GM18511 (cell line): ENCODE measurements at regions not wholly inside any gene's neighbourhood (a gene's known extent, or its start where the extent isn't known, plus 50 kb on each side); places are given as distances from the start of the nearest gene placed in this dataset.

Experiments
- ATAC-seq: cut with Tn5 transposase; IDR thresholded peaks from one replicate; pipeline ENCODE4 v1.9.1; 2021; ENCODE audit warnings: mild to moderate bottlenecking, moderate library complexity; ENCODE audit not compliant: unreplicated experiment

GRCh38 chr16:6618874-6619273 is 713.8 kb upstream of the RBFOX1 start:
- no peak for ATAC-seq

- ATAC-seq: no peak
These were observed 715.9 kb upstream of the RBFOX1 start for GRCh38 chr16:6616746-6617145.

- ATAC-seq: no peak
These were observed 717.0 kb upstream of the RBFOX1 start for GRCh38 chr16:6615636-6616035.

GRCh38 chr16:6611535-6611934 is 721.1 kb upstream of the RBFOX1 start:
- no peak for ATAC-seq

GRCh38 chr16:6605490-6605889 is 727.2 kb upstream of the RBFOX1 start:
- ATAC-seq: no peak

GRCh38 chr16:6603780-6604325 is 728.8 kb upstream of the RBFOX1 start:
- ATAC-seq: no peak

- no peak for ATAC-seq
These were observed 730.2 kb upstream of the RBFOX1 start for GRCh38 chr16:6602405-6602804.

- ATAC-seq: no peak
These were observed 732.5 kb upstream of the RBFOX1 start for GRCh38 chr16:6600167-6600566.

- ATAC-seq: no peak
These were observed 738.8 kb upstream of the RBFOX1 start for GRCh38 chr16:6593799-6594198.

GRCh38 chr16:6576606-6577005 is 756.0 kb upstream of the RBFOX1 start:
- no peak for ATAC-seq

GRCh38 chr16:6576113-6576512 is 756.5 kb upstream of the RBFOX1 start:
- ATAC-seq: no peak

- ATAC-seq: no peak
These were observed 758.5 kb upstream of the RBFOX1 start for GRCh38 chr16:6574146-6574545.

- ATAC-seq: no peak
These were observed 759.1 kb upstream of the RBFOX1 start for GRCh38 chr16:6573577-6573976.

- no peak for ATAC-seq
These were observed 761.6 kb upstream of the RBFOX1 start for GRCh38 chr16:6571044-6571443.

GRCh38 chr16:6570530-6570929 is 762.1 kb upstream of the RBFOX1 start:
- ATAC-seq: no peak

- ATAC-seq: no peak
These were observed 769.7 kb upstream of the RBFOX1 start for GRCh38 chr16:6562986-6563385.

- ATAC-seq: no peak
These were observed 772.1 kb upstream of the RBFOX1 start for GRCh38 chr16:6560306-6561100.

- no peak for ATAC-seq
These were observed 774.0 kb upstream of the RBFOX1 start for GRCh38 chr16:6558661-6559060.

GRCh38 chr16:6558126-6558525 is 774.5 kb upstream of the RBFOX1 start:
- ATAC-seq: no peak

- ATAC-seq: no peak
These were observed 775.2 kb upstream of the RBFOX1 start for GRCh38 chr16:6557353-6558023.

GRCh38 chr16:6549415-6549814 is 783.2 kb upstream of the RBFOX1 start:
- ATAC-seq: no peak

GRCh38 chr16:6548507-6548906 is 784.1 kb upstream of the RBFOX1 start:
- ATAC-seq: no peak
